GM19023 (cell line): ENCODE measurements at regions not wholly inside any gene's neighbourhood (a gene's known extent, or its start where the extent isn't known, plus 50 kb on each side); places are given as distances from the start of the nearest gene placed in this dataset.
A peak's percentile ranks its signal among the peaks of the same experiment; 100 is the strongest.

Source experiments
- ATAC-seq: cut with Tn5 transposase; IDR thresholded peaks from one replicate; pipeline ENCODE4 v1.9.1; 2021; ENCODE audit warnings: mild to moderate bottlenecking, moderate library complexity; ENCODE audit not compliant: unreplicated experiment

- ATAC-seq, result no peak
These were observed 50.3 kb upstream of the DPH6 start for GRCh38 chr15:35596285-35596684.

- peak; percentile 8 for ATAC-seq
These were observed 56.9 kb upstream of the DPH6 start for GRCh38 chr15:35602836-35603235.

GRCh38 chr15:35603301-35603700, 57.3 kb upstream of the DPH6 start:
- ATAC-seq, result peak; percentile 78

- no peak for ATAC-seq
These were observed 57.9 kb upstream of the DPH6 start for GRCh38 chr15:35603856-35604255.

GRCh38 chr15:35605764-35606449, 59.9 kb upstream of the DPH6 start:
- no peak for ATAC-seq

GRCh38 chr15:35606450-35606779, 60.5 kb upstream of the DPH6 start:
- no peak for ATAC-seq

GRCh38 chr15:35616498-35617271, 70.7 kb upstream of the DPH6 start:
- no peak for ATAC-seq

- ATAC-seq, result no peak
These were observed 72.6 kb upstream of the DPH6 start for GRCh38 chr15:35618260-35619188.

- ATAC-seq, result no peak
These were observed 76.8 kb upstream of the DPH6 start for GRCh38 chr15:35622641-35623340.

- ATAC-seq, result no peak
These were observed 78.9 kb upstream of the DPH6 start for GRCh38 chr15:35624881-35625280.

GRCh38 chr15:35626571-35627318, 80.8 kb upstream of the DPH6 start:
- no peak for ATAC-seq

- no peak for ATAC-seq
These were observed 81.7 kb upstream of the DPH6 start for GRCh38 chr15:35627696-35628095.

GRCh38 chr15:35629766-35630165, 83.8 kb upstream of the DPH6 start:
- ATAC-seq, result no peak

GRCh38 chr15:35630532-35630931, 84.6 kb upstream of the DPH6 start:
- no peak for ATAC-seq

- no peak for ATAC-seq
These were observed 85.0 kb upstream of the DPH6 start for GRCh38 chr15:35630985-35631384.

- ATAC-seq, result no peak
These were observed 87.7 kb upstream of the DPH6 start for GRCh38 chr15:35633677-35634076.

GRCh38 chr15:35646790-35647189, 100.8 kb upstream of the DPH6 start:
- ATAC-seq, result no peak

GRCh38 chr15:35647303-35647702, 101.3 kb upstream of the DPH6 start:
- no peak for ATAC-seq

- ATAC-seq, result no peak
These were observed 103.0 kb upstream of the DPH6 start for GRCh38 chr15:35648941-35649340.

- ATAC-seq, result no peak
These were observed 103.6 kb upstream of the DPH6 start for GRCh38 chr15:35649575-35649974.
